Lower lobe of right lung (tissue), 2 donors: ENCODE measurements at regions not wholly inside any gene's neighbourhood (a gene's known extent, or its start where the extent isn't known, plus 50 kb on each side); places are given as distances from the start of the nearest gene placed in this dataset.

Experiments
- ATAC-seq, 2 donors: fragments of 200-7000 bp; cut with Tn5 transposase; one replicate each; pipeline ENCODE4 v1.9.1; 2020 to 2022; ENCODE audit warnings: mild to moderate bottlenecking in 2 of 2, moderate library complexity in 2 of 2
- DNase-seq: peaks from one replicate; pipeline ENCODE4 v3.0.0-alpha.2; 2020
- H3K27ac ChIP-seq: fragments of 200-600 bp; one replicate; pipeline ENCODE4 v1.8.0; 2022
- H3K27me3 ChIP-seq: fragments of 200-600 bp; one replicate; pipeline ENCODE4 v1.8.0; 2022; ENCODE audit warnings: low read depth
- H3K36me3 ChIP-seq: fragments of 200-600 bp; one replicate; pipeline ENCODE4 v1.8.0; 2022; ENCODE audit warnings: mild to moderate bottlenecking
- H3K4me1 ChIP-seq: fragments of 200-600 bp; one replicate; pipeline ENCODE4 v1.8.0; 2022
- H3K4me3 ChIP-seq: fragments of 200-600 bp; one replicate; pipeline ENCODE4 v1.8.0; 2022; ENCODE audit warnings: mild to moderate bottlenecking
- H3K9me3 ChIP-seq: fragments of 200-600 bp; one replicate; pipeline ENCODE4 v1.8.0; 2022
- CTCF ChIP-seq: fragments of 200-600 bp; IDR thresholded peaks from one replicate; pipeline ENCODE4 v1.8.0; 2022; ENCODE audit warnings: antibody characterized with exemption, mild to moderate bottlenecking
- intact Hi-C: fragments of 100-400 bp; cut with DNase I; formaldehyde crosslinking; loops from one replicate; pipeline ENCODE4 v1.11.0; 2022
- donor health status: DM: no; HTN: yes; CAD: no; lungs with severe emphysema.

- H3K9me3 ChIP-seq = no peaks in the 10 kb centered on the region
- H3K4me1 ChIP-seq = no peaks in the 10 kb centered on the region
- no peak for ATAC-seq
- no peaks in the 10 kb centered on the region for H3K27me3 ChIP-seq
- DNase-seq = no peak
- no peak overlapping the region for H3K4me3 ChIP-seq
- H3K36me3 ChIP-seq = peaks cover 12% of the 10 kb centered on the region
- no peak overlapping the region for H3K27ac ChIP-seq
- intact Hi-C loops = no loop called here
- TF ChIP-seq CTCF = no peak
Observed at GRCh38 chr21:28865488-28866186, 127.0 kb downstream of the LTN1 start.

- no peaks in the 10 kb centered on the region for H3K36me3 ChIP-seq
- no peak overlapping the region for H3K4me3 ChIP-seq
- H3K4me1 ChIP-seq = no peaks in the 10 kb centered on the region
- no peaks in the 10 kb centered on the region for H3K27me3 ChIP-seq
- H3K27ac ChIP-seq = no peak overlapping the region
- no peak for TF ChIP-seq CTCF
- intact Hi-C loops = no loop called here
- no peaks in the 10 kb centered on the region for H3K9me3 ChIP-seq
- ATAC-seq = no peak
- DNase-seq = no peak
Observed at GRCh38 chr21:28858424-28858823, 134.3 kb downstream of the LTN1 start.

- H3K4me1 ChIP-seq = no peaks in the 10 kb centered on the region
- no peak for TF ChIP-seq CTCF
- H3K4me3 ChIP-seq = no peak overlapping the region
- no peak overlapping the region for H3K27ac ChIP-seq
- no peak for DNase-seq
- no peaks in the 10 kb centered on the region for H3K36me3 ChIP-seq
- intact Hi-C loops = no loop called here
- no peak for ATAC-seq
- H3K27me3 ChIP-seq = no peaks in the 10 kb centered on the region
- H3K9me3 ChIP-seq = no peaks in the 10 kb centered on the region
Observed at GRCh38 chr21:28857752-28858151, 134.9 kb downstream of the LTN1 start.

- Histone ChIP-seq H3K27me3 (no peaks in the 10 kb centered on the region), H3K27ac (no peak overlapping the region), H3K9me3 (no peaks in the 10 kb centered on the region), H3K36me3 (no peaks in the 10 kb centered on the region), H3K4me3 (no peak overlapping the region), H3K4me1 (no peaks in the 10 kb centered on the region)
- intact Hi-C loops = no loop called here
- ATAC-seq (no peak), DNase-seq (no peak)
- no peak for TF ChIP-seq CTCF
Observed at GRCh38 chr21:28856588-28857250, 136.0 kb downstream of the LTN1 start.

GRCh38 chr21:28852706-28853105 lies 140.0 kb downstream of the LTN1 start:
- Histone ChIP-seq H3K36me3 (no peaks in the 10 kb centered on the region), H3K27me3 (no peaks in the 10 kb centered on the region), H3K4me3 (no peak overlapping the region), H3K27ac (no peak overlapping the region), H3K9me3 (no peaks in the 10 kb centered on the region), H3K4me1 (no peaks in the 10 kb centered on the region)
- DNase-seq (no peak), ATAC-seq (no peak)
- TF ChIP-seq CTCF = no peak
- intact Hi-C loops = no loop called here
